ENCODE measurements at regions not wholly inside any gene's neighbourhood (a gene's known extent, or its start where the extent isn't known, plus 50 kb on each side); places are given as distances from the start of the nearest gene placed in this dataset.

DNA sequence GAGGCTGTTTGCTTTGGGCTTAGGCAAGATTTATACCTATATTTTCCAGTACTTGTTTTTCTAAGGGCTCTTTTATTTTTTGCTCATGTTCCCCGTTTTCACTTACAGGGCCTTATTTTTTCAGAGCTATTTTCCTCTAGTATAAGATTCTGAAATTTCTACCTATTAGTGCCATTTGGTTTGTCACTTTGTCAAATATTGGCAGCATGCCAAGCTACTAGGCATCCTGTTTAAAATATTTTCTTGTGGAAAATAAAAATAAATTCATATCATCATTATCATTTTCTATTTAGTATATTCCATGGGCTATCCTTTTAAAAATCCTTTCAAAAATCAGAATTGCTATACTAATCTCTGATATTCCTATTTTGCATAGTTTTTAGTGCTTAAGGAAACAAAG lies 64.8 kb upstream of the CHST9 start:
- DNase-seq = no peak

DNA sequence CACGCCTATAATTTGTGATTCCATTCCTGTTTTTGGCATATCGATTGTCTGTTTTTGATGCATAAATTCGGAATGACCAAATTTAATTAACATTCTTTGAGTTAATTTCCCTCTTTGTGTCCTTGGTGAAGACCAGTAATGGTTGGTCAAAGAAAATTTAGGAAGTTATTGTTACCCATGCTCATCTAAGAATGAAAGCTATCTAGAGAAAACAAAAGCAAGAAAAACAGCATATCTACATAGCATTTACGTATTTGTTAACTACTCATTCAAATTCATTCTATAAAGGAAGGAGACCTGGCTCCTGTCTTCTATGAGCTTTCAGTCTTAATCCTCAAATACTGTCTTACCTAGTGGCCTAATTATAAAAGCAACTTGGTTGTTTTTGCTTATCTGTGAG lies 59.2 kb upstream of the CHST9 start:
- DNase-seq = no peak

DNA sequence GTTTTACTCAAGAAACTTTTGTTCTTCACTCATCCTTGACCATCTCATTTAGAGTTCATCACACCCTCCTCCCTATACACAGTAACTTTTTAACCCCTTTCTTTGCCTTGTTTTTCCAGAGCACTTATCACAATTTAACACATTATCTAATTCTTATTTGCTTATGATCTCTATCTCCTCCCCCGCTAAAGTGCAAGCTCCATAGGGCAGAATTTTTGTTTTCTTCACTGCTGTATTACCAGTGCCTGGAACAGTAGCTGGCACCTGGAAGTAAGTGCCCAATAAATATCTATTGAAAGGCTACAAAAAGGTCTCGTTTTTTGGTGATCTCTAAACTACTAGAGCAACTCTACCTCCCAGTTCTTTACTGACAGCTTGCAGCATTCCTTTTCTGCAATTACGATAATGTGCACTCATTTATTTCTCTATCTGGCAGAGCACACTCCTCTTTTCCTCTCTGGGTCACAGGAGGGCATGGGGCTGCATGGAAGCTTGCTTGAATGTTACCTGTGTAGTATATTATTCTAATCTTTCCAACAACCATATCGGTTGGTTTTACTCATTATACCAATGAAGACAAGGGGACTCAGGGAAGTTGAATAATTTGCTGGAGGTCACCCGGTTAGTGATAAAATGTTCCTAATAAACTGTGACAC lies 57.4 kb upstream of the CHST9 start:
- DNase-seq = no peak

DNA sequence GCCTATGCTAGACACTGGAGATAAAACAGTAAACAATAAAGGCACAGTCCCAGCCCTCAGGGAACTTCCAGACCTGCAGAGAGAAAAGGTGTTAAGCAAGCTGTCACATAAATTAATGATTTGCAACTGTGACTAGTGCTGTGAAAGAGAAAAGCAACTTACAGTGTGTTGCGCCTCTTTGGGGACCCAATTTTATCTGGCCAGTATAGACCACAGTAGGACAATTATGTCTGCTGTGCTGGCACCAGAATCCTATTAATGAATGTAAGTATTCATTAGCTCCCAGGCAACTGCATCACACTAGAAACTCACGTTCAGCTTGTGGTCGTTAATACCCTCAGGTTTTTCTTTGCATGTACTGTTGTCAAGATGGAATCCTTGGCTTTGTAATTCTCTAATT lies 55.3 kb upstream of the CHST9 start:
- DNase-seq = no peak

DNA sequence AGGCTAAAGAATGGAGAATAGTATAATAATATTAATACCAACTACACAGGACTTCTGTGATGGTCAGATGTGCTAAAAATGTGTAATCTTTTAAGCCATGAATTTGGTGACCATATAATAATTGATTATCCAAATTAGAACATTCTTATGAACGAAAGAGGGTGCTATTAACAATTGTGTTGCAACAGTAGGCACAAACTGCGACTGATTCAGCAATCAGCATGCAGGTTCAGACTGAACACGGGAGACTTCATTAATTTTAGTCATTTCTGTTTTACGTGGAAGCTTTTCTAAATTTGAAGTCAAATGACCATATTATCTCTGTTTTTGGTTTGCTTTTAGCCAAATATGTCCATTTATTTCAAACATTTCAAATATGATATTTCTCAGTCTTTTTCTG lies 54.6 kb upstream of the CHST9 start:
- no peak for DNase-seq

DNA sequence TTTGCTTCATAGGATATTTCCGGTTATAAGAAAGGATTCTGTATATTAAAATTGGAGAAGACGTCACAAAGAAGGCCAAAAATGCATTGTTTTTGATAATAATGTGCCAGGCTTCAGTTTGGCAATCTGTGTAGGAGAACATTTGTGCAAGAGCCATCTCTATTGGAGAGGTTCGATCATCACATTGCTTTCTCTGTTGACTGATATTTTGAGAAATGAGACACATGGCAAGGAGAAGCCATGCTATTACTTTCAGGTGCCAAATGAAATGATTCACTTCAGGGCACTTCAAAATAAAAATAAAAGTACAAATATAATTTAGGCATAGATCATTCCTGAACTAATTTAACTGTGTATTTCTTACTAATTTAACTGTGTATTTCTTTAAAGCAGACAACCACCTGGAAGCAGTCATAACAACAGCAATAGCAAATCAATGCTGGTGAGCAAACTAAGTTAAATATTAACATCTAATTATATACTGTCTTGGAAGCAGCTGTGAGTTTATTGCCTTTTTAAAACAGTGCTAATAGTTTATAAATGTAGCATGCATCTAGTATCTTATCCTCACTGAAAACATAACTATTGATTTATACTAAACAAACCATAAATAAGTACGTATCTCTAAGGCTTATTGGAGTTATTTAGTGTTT lies 50.2 kb upstream of the CHST9 start:
- DNase-seq = no peak

All from Kasumi-1 (cell line).